ENCODE measurements at regions not wholly inside any gene's neighbourhood (a gene's known extent, or its start where the extent isn't known, plus 50 kb on each side); places are given as distances from the start of the nearest gene placed in this dataset.

DNA sequence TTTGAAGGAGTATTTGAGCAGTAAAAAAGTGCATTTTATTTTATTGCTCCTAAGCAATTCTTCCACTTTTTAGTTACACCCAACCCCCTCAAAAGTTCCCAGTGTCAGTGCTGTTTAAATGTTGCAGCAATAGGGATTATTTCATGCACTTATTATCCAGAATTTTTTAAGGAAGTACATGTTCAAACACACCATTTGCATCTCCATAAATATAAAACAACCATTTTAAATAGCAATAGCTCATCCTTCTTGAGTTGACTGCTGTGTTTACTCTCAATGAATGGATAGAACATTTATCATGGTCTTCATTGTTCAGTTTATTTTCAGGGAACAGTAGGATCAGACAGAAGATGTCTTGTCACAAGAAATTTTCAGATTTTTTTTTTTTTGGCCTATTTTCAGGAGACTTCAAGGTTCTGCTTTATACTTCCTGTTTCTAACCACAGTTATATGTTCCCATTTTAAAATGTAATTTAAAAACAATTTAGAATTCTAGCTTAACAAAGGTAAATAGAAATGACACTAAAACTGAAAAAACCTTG lies 171.9 kb downstream of the TMA16 start:
- TF ChIP-seq, protein P1, sequence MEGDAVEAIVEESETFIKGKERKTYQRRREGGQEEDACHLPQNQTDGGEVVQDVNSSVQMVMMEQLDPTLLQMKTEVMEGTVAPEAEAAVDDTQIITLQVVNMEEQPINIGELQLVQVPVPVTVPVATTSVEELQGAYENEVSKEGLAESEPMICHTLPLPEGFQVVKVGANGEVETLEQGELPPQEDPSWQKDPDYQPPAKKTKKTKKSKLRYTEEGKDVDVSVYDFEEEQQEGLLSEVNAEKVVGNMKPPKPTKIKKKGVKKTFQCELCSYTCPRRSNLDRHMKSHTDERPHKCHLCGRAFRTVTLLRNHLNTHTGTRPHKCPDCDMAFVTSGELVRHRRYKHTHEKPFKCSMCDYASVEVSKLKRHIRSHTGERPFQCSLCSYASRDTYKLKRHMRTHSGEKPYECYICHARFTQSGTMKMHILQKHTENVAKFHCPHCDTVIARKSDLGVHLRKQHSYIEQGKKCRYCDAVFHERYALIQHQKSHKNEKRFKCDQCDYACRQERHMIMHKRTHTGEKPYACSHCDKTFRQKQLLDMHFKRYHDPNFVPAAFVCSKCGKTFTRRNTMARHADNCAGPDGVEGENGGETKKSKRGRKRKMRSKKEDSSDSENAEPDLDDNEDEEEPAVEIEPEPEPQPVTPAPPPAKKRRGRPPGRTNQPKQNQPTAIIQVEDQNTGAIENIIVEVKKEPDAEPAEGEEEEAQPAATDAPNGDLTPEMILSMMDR (conservative IDR thresholded peaks at IDR 0.05), result no peak
- H3K27ac Mint-ChIP-seq, result no peak overlapping the region
- Histone ChIP-seq H3K9ac (ENCODE audit: extremely low read depth, insufficient read length, low read length) (no peak overlapping the region), H2BK120ac (ENCODE audit: low read depth, low read length, poor library complexity, severe bottlenecking) (no peak overlapping the region), H4K20me1 (ENCODE audit: control insufficient read depth, insufficient read depth, insufficient read length) (no peaks in the 10 kb centered on the region), H3K4me2 (ENCODE audit: insufficient read depth, insufficient read length, low read length) (no peak overlapping the region), H2BK12ac (ENCODE audit: insufficient read length, low read depth, low read length) (no peak overlapping the region), H3K27ac (ENCODE audit: insufficient read length, low read depth, low read length) (no peak overlapping the region), H2AK5ac (ENCODE audit: insufficient read length, low read length) (no peak overlapping the region), H3K23me2 (ENCODE audit: insufficient read length, low read depth, low read length, poor library complexity, severe bottlenecking) (no peaks in the 10 kb centered on the region), H3K9me3 (ENCODE audit: control insufficient read depth, low read depth, low read length) (no peaks in the 10 kb centered on the region), H2AFZ (ENCODE audit: low read length) (no peak overlapping the region), H3K23ac (ENCODE audit: insufficient read length, low read depth, low read length) (no peak overlapping the region), H4K8ac (replicated peaks; ENCODE audit: insufficient read length, low read depth, low read length) (no peak overlapping the region), H2BK15ac (ENCODE audit: low read depth, low read length) (no peak overlapping the region), H2BK20ac (ENCODE audit: low read depth, low read length, poor library complexity, severe bottlenecking) (no peak overlapping the region), H3T11ph (ENCODE audit: low read length) (no peak overlapping the region), H3K4ac (ENCODE audit: low read depth, low read length) (no peak overlapping the region), H4K91ac (ENCODE audit: insufficient read length, low read depth, low read length) (no peak overlapping the region), H3K18ac (ENCODE audit: insufficient read length, low read depth, low read length) (no peak overlapping the region), H3K4me1 (ENCODE audit: insufficient read depth, low read length) (no peaks in the 10 kb centered on the region), H3K27me3 (ENCODE audit: insufficient read depth, low read length) (no peaks in the 10 kb centered on the region), H3K56ac (ENCODE audit: insufficient read length, low read depth, low read length) (no peak overlapping the region), H3K79me1 (ENCODE audit: insufficient read depth, low read depth, low read length, poor library complexity, severe bottlenecking) (no peaks in the 10 kb centered on the region), H3K79me2 (ENCODE audit: insufficient read depth, low read length) (no peaks in the 10 kb centered on the region), H3K14ac (ENCODE audit: insufficient read depth, low read length) (no peak overlapping the region), H4K5ac (ENCODE audit: insufficient read length, low read depth, low read length) (no peak overlapping the region), H2BK5ac (ENCODE audit: insufficient read length, low read length) (no peak overlapping the region)
- H3K9me3 Mint-ChIP-seq, result no peaks in the 10 kb centered on the region; a peak in 1 of 5 replicates
- H3K27me3 Mint-ChIP-seq (ENCODE audit: low read depth), result no peaks in the 10 kb centered on the region
- DNase-seq, result no peak
- no peaks in the 10 kb centered on the region for H3K36me3 Mint-ChIP-seq (ENCODE audit: insufficient read depth in 1 of 3, low read depth in 3 of 3)
- no peak overlapping the region for H3K4me3 Mint-ChIP-seq
- no peaks in the 10 kb centered on the region for H3K4me1 Mint-ChIP-seq
